GM12892 (cell line): ENCODE measurements at regions not wholly inside any gene's neighbourhood (a gene's known extent, or its start where the extent isn't known, plus 50 kb on each side); places are given as distances from the start of the nearest gene placed in this dataset.

ENCODE experiments used
- POLR2A ChIP-seq: IDR thresholded peaks from 2 replicates; pipeline ENCODE4 v1.6.1; 2011; ENCODE audit warnings: low read depth, low read length, control low read depth
- POLR2AphosphoS5 ChIP-seq: IDR thresholded peaks from 2 replicates; pipeline ENCODE4 v1.6.1; 2011; ENCODE audit warnings: low read depth, low read length, control low read depth
- TAF1 ChIP-seq: IDR thresholded peaks from 2 replicates; pipeline ENCODE4 v1.6.1; 2011; ENCODE audit warnings: low read depth, mild to moderate bottlenecking, control low read depth, low read length, borderline replicate concordance

DNA sequence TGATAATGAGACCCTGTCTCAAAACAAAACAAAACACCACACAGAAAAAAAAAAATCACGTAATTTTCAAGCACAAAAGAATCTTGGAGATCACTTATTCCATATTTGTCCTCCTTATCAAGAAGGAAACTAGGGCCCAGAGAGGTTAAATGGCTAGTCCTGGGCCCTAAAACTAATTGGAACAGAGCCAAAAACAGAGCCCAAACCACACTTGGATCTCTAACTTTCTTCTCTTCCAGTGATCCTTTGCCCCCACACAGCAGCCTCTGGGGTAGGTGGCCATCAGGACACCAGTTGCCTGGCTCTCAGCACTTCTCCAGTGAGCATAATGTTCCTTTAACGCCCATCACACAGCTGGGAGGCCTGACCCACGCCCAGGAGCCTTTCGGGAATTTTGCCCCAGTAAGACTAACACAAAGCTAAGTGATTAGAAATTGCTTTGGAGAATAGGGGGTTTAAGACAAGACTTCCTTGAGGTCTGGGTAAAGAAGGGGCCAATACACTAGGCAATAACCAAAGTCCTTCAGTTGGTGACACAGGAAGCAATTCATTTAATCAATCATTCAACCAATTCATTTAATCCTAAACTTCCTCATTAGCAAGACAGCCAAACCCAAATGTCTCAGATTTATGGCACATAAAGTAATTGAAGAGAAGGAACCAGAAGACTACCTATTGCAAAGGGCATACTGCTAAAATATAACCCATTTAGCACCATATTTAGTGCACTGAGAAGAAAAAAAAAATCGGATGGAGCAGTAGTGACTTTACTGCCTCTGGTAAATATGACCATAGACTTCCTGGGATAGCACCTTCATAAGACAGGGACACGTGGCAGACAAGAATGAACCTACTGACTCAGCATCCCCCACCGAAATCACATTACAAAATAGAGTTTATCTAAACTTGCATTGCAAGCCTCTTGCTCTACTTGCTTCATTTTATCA, 77.8 kb downstream of the ZNF608 start:
- TF ChIP-seq POLR2AphosphoS5, result no peak
- no peak for TF ChIP-seq POLR2A
- TF ChIP-seq TAF1, result no peak
